ENCODE measurements at regions not wholly inside any gene's neighbourhood (a gene's known extent, or its start where the extent isn't known, plus 50 kb on each side); places are given as distances from the start of the nearest gene placed in this dataset.
"Not testable (repeated sequence)": the region's sequence is repeated elsewhere in the genome, so short reads cannot be mapped to it uniquely, and the experiment has no call there.

GRCh38 chr11:110347660-110348059 is 51.2 kb upstream of the RDX start:
- H3K4me1 ChIP-seq (ENCODE audit: insufficient read depth, low read length): no peaks in the 10 kb centered on the region; the same call in 1 of the 2 replicates
- no peaks in the 10 kb centered on the region for H3K36me3 ChIP-seq (ENCODE audit: insufficient read depth, low read length)
- WGBS: 97% methylated on average over 2 of the region's 4 CpGs
- no peaks in the 10 kb centered on the region for H3K27me3 ChIP-seq (ENCODE audit: insufficient read depth, low read length)
- H3K9ac ChIP-seq (ENCODE audit: low read depth, low read length): no peak overlapping the region
- H3K9me3 ChIP-seq (ENCODE audit: insufficient read depth, low read depth, low read length): no peaks in the 10 kb centered on the region
- H3K4me3 ChIP-seq (ENCODE audit: low read length): no peak overlapping the region
- H3K27ac ChIP-seq (ENCODE audit: low read depth, low read length): no peak overlapping the region

- peaks cover under 1% of the 10 kb centered on the region; the same call in 1 of the 2 replicates for H3K4me1 ChIP-seq (ENCODE audit: insufficient read depth, low read length)
- H3K27ac ChIP-seq (ENCODE audit: low read depth, low read length): no peak overlapping the region
- no peak overlapping the region for H3K4me3 ChIP-seq (ENCODE audit: low read length)
- H3K9me3 ChIP-seq (ENCODE audit: insufficient read depth, low read depth, low read length): no peaks in the 10 kb centered on the region
- no peaks in the 10 kb centered on the region for H3K36me3 ChIP-seq (ENCODE audit: insufficient read depth, low read length)
- no peak overlapping the region for H3K9ac ChIP-seq (ENCODE audit: low read depth, low read length)
- 83% methylated on average over 7 of the region's 7 CpGs for WGBS
- H3K27me3 ChIP-seq (ENCODE audit: insufficient read depth, low read length): no peaks in the 10 kb centered on the region
Observed at GRCh38 chr11:110349138-110349996, 53.0 kb upstream of the RDX start.

- not testable (repeated sequence) for H3K27me3 ChIP-seq (ENCODE audit: insufficient read depth, low read length); H3K9me3 ChIP-seq (ENCODE audit: insufficient read depth, low read depth, low read length); H3K9ac ChIP-seq (ENCODE audit: low read depth, low read length); H3K36me3 ChIP-seq (ENCODE audit: insufficient read depth, low read length); H3K27ac ChIP-seq (ENCODE audit: low read depth, low read length); H3K4me1 ChIP-seq (ENCODE audit: insufficient read depth, low read length); H3K4me3 ChIP-seq (ENCODE audit: low read length)
- WGBS: 95% methylated on average over 5 of the region's 5 CpGs
Observed at GRCh38 chr11:110349997-110350383, 53.6 kb upstream of the RDX start.

- no peak overlapping the region for H3K27ac ChIP-seq (ENCODE audit: low read depth, low read length)
- H3K4me3 ChIP-seq (ENCODE audit: low read length): no peak overlapping the region
- WGBS: 53% methylated on average over 7 of the region's 7 CpGs
- H3K4me1 ChIP-seq (ENCODE audit: insufficient read depth, low read length): peaks cover 26% of the 10 kb centered on the region
- H3K9ac ChIP-seq (ENCODE audit: low read depth, low read length): no peak overlapping the region
- H3K36me3 ChIP-seq (ENCODE audit: insufficient read depth, low read length): no peaks in the 10 kb centered on the region
- H3K27me3 ChIP-seq (ENCODE audit: insufficient read depth, low read length): no peaks in the 10 kb centered on the region
- H3K9me3 ChIP-seq (ENCODE audit: insufficient read depth, low read depth, low read length): no peaks in the 10 kb centered on the region
Observed at GRCh38 chr11:110355011-110355744, 58.8 kb upstream of the RDX start.

- Histone ChIP-seq H3K4me3 (ENCODE audit: low read length) (no peak overlapping the region), H3K9ac (ENCODE audit: low read depth, low read length) (no peak overlapping the region), H3K27ac (ENCODE audit: low read depth, low read length) (0 out of 2 replicates have a peak overlapping the region, but pooled peaks have one; percentile 47), H3K4me1 (ENCODE audit: insufficient read depth, low read length) (peaks cover 26% of the 10 kb centered on the region), H3K36me3 (ENCODE audit: insufficient read depth, low read length) (no peaks in the 10 kb centered on the region), H3K9me3 (ENCODE audit: insufficient read depth, low read depth, low read length) (no peaks in the 10 kb centered on the region), H3K27me3 (ENCODE audit: insufficient read depth, low read length) (no peaks in the 10 kb centered on the region)
- 71% methylated on average over 3 of the region's 5 CpGs for WGBS
Observed at GRCh38 chr11:110356762-110357671, 60.6 kb upstream of the RDX start.

GRCh38 chr11:110358336-110358735 is 61.9 kb upstream of the RDX start:
- no peaks in the 10 kb centered on the region for H3K9me3 ChIP-seq (ENCODE audit: insufficient read depth, low read depth, low read length)
- H3K27me3 ChIP-seq (ENCODE audit: insufficient read depth, low read length): no peaks in the 10 kb centered on the region
- no peak overlapping the region for H3K27ac ChIP-seq (ENCODE audit: low read depth, low read length)
- peaks cover 37% of the 10 kb centered on the region for H3K4me1 ChIP-seq (ENCODE audit: insufficient read depth, low read length)
- H3K36me3 ChIP-seq (ENCODE audit: insufficient read depth, low read length): no peaks in the 10 kb centered on the region
- WGBS: no CpG with 5 or more reads among the region's 3 CpGs
- no peak overlapping the region for H3K9ac ChIP-seq (ENCODE audit: low read depth, low read length)
- no peak overlapping the region for H3K4me3 ChIP-seq (ENCODE audit: low read length)

GRCh38 chr11:110360781-110361408 is 64.5 kb upstream of the RDX start:
- H3K4me1 ChIP-seq (ENCODE audit: insufficient read depth, low read length): peaks cover 31% of the 10 kb centered on the region
- not testable (repeated sequence) for H3K4me3 ChIP-seq (ENCODE audit: low read length); H3K36me3 ChIP-seq (ENCODE audit: insufficient read depth, low read length); H3K27ac ChIP-seq (ENCODE audit: low read depth, low read length); H3K9ac ChIP-seq (ENCODE audit: low read depth, low read length); H3K9me3 ChIP-seq (ENCODE audit: insufficient read depth, low read depth, low read length); H3K27me3 ChIP-seq (ENCODE audit: insufficient read depth, low read length)
- 93% methylated on average over 1 of the region's 3 CpGs for WGBS

- Histone ChIP-seq H3K4me1 (ENCODE audit: insufficient read depth, low read length) (peaks cover 21% of the 10 kb centered on the region), H3K4me3 (ENCODE audit: low read length) (peak overlapping the region; percentile 11; the same call in 1 of the 2 replicates), H3K9me3 (ENCODE audit: insufficient read depth, low read depth, low read length) (no peaks in the 10 kb centered on the region), H3K9ac (ENCODE audit: low read depth, low read length) (peak overlapping the region; percentile 13; the same call in 1 of the 2 replicates), H3K36me3 (ENCODE audit: insufficient read depth, low read length) (no peaks in the 10 kb centered on the region), H3K27ac (ENCODE audit: low read depth, low read length) (peak overlapping the region; percentile 60), H3K27me3 (ENCODE audit: insufficient read depth, low read length) (no peaks in the 10 kb centered on the region)
- WGBS: 23% methylated on average over 6 of the region's 6 CpGs
Observed at GRCh38 chr11:110362971-110363509, 66.6 kb upstream of the RDX start.

- WGBS: 88% methylated on average over 6 of the region's 6 CpGs
- H3K27me3 ChIP-seq (ENCODE audit: insufficient read depth, low read length): no peaks in the 10 kb centered on the region
- H3K4me3 ChIP-seq (ENCODE audit: low read length): no peak overlapping the region
- H3K27ac ChIP-seq (ENCODE audit: low read depth, low read length): no peak overlapping the region
- H3K4me1 ChIP-seq (ENCODE audit: insufficient read depth, low read length): peaks cover 18% of the 10 kb centered on the region
- no peaks in the 10 kb centered on the region for H3K9me3 ChIP-seq (ENCODE audit: insufficient read depth, low read depth, low read length)
- no peak overlapping the region for H3K9ac ChIP-seq (ENCODE audit: low read depth, low read length)
- H3K36me3 ChIP-seq (ENCODE audit: insufficient read depth, low read length): no peaks in the 10 kb centered on the region
Observed at GRCh38 chr11:110366291-110366690, 63.5 kb upstream of the FDX1 start.

GRCh38 chr11:110367571-110367970 is 62.2 kb upstream of the FDX1 start:
- Histone ChIP-seq H3K9me3 (ENCODE audit: insufficient read depth, low read depth, low read length) (no peaks in the 10 kb centered on the region), H3K36me3 (ENCODE audit: insufficient read depth, low read length) (no peaks in the 10 kb centered on the region), H3K4me1 (ENCODE audit: insufficient read depth, low read length) (peaks cover 15% of the 10 kb centered on the region), H3K27ac (ENCODE audit: low read depth, low read length) (no peak overlapping the region), H3K4me3 (ENCODE audit: low read length) (no peak overlapping the region), H3K27me3 (ENCODE audit: insufficient read depth, low read length) (no peaks in the 10 kb centered on the region), H3K9ac (ENCODE audit: low read depth, low read length) (no peak overlapping the region)
- WGBS: no CpG with 5 or more reads among the region's 2 CpGs
